HepG2 (cell line): ENCODE measurements at regions not wholly inside any gene's neighbourhood (a gene's known extent, or its start where the extent isn't known, plus 50 kb on each side); places are given as distances from the start of the nearest gene placed in this dataset.

Experiments
- ATAC-seq: fragments of 200-7000 bp; cut with Tn5 transposase; 3 replicates; pipeline ENCODE4 v1.9.1; 2020; ENCODE audit warnings: mild to moderate bottlenecking, moderate library complexity
- BruUV-seq: library from RNA; stranded (reverse); fragments of 400-500 nt; replicated peaks from 2 replicates; lab custom pipeline; 2021; lab: Mats Ljungman, UMichigan
- CTCF ChIA-PET: fragments of 300-600 bp; formaldehyde crosslinking; extraction: SDS; loops from one replicate; lab custom pipeline; 2021; ENCODE audit warnings: low total read pairs, inconsistent platforms, low intra/inter-chr PET ratio; lab: Yijun Ruan, JAX
- POLR2A ChIA-PET: fragments of 350-600 bp; sonication (Branson Sonifier 250); formaldehyde crosslinking; loops from one replicate; lab custom pipeline; 2020; ENCODE audit warnings: antibody characterized with exemption, inconsistent platforms; lab: Yijun Ruan, JAX
- DNase-seq: peaks from one replicate; pipeline ENCODE4 v3.0.0-alpha.2; 2015; ENCODE audit warnings: low spot score
- FAIRE-seq: peaks from 3 replicates; lab custom pipeline; 2011; peaks lifted over from hg19 to GRCh38; lab: Jason Lieb, UNC
- H2AFZ ChIP-seq: one replicate; pipeline ENCODE4 v1.6.1; 2011; ENCODE audit warnings: low read length, inconsistent platforms
- H3K27ac ChIP-seq: fragments of 300-600 bp; 3 replicates; pipeline ENCODE4 v1.8.0; 2011; ENCODE audit warnings: mixed run types, mild to moderate bottlenecking, mixed read lengths, low read length, inconsistent platforms; ENCODE audit not compliant: insufficient read depth; ENCODE audit errors: extremely low read length
- H3K27me3 ChIP-seq, 2 experiments: fragments of 200-600 bp in 1 of 2; 2 replicates in 1 of 2; 3 replicates in 1 of 2; pipeline versions ENCODE4 v1.6.0 to v1.8.0; 2011; ENCODE audit warnings: low read length in 2 of 2, mild to moderate bottlenecking in 2 of 2, moderate library complexity in 2 of 2, inconsistent platforms in 1 of 2; ENCODE audit not compliant: insufficient read depth in 2 of 2, control insufficient read depth in 1 of 2
- H3K36me3 ChIP-seq, 2 experiments: fragments of 200-600 bp in 1 of 2; replicated peaks in 1 of 2; 2 replicates in 1 of 2; 3 replicates in 1 of 2; pipeline versions ENCODE4 v1.5.1 to v1.8.0; 2011; ENCODE audit warnings: low read length in 2 of 2, inconsistent platforms in 1 of 2; ENCODE audit not compliant: insufficient read depth in 2 of 2, control insufficient read depth in 1 of 2
- H3K4me1 ChIP-seq: 2 replicates; pipeline ENCODE4 v1.5.1; 2012; ENCODE audit warnings: low read length, inconsistent platforms; ENCODE audit not compliant: insufficient read depth
- H3K4me2 ChIP-seq: 2 replicates; pipeline ENCODE4 v1.6.0; 2011; ENCODE audit warnings: low read depth, low read length, inconsistent platforms
- H3K4me3 ChIP-seq, 3 experiments: fragments of 200-600 bp in 1 of 3; sonication (generic), shearing (Covaris generic) in 1 of 3; replicated peaks in 1 of 3; 2 replicates each; pipeline ENCODE4 v1.5.1; 2011 to 2016; ENCODE audit warnings: low read length in 3 of 3, inconsistent platforms in 2 of 3, low read depth in 2 of 3, mild to moderate bottlenecking in 2 of 3, control low read depth in 1 of 3, mixed read lengths in 1 of 3; ENCODE audit not compliant: insufficient read depth in 1 of 3
- H3K79me2 ChIP-seq: one replicate; pipeline ENCODE4 v1.6.1; 2011; ENCODE audit warnings: low read length, inconsistent platforms; ENCODE audit not compliant: insufficient read depth
- H3K9ac ChIP-seq: 2 replicates; pipeline ENCODE4 v1.6.0; 2011; ENCODE audit warnings: mild to moderate bottlenecking, low read depth, low read length, inconsistent platforms; ENCODE audit not compliant: insufficient read depth
- H3K9me3 ChIP-seq: 2 replicates; pipeline ENCODE4 v1.5.1; 2012; ENCODE audit warnings: mild to moderate bottlenecking, low read length
- H4K20me1 ChIP-seq: 2 replicates; pipeline ENCODE4 v1.6.0; 2011; ENCODE audit warnings: inconsistent platforms, mild to moderate bottlenecking, low read length, moderate library complexity; ENCODE audit not compliant: insufficient read depth
- ETV6 ChIP-seq: sonication (generic); formaldehyde crosslinking; conservative IDR thresholded peaks from 2 replicates; pipeline ENCODE4 v1.4.0; 2020; ENCODE audit warnings: missing genetic modification reagents
- NFYB ChIP-seq: sonication (generic); formaldehyde crosslinking; IDR thresholded peaks from 2 replicates; pipeline ENCODE4 v1.4.0; 2020; ENCODE audit warnings: missing genetic modification reagents
- SIN3B ChIP-seq: fragments of 150-350 bp; IDR thresholded peaks from 2 replicates; pipeline ENCODE4 v1.6.1; 2014; ENCODE audit warnings: low read length
- TFDP2 ChIP-seq: sonication (generic); formaldehyde crosslinking; IDR thresholded peaks from 2 replicates; pipeline ENCODE4 v1.4.0; 2020; ENCODE audit warnings: missing genetic modification reagents
- ZBTB43 ChIP-seq: sonication (generic); formaldehyde crosslinking; conservative IDR thresholded peaks from 2 replicates; pipeline ENCODE4 v1.4.0; 2020; ENCODE audit warnings: missing genetic modification reagents
- ZNF777 ChIP-seq: sonication (generic); formaldehyde crosslinking; IDR thresholded peaks from 2 replicates; pipeline ENCODE4 v1.4.0; 2020; ENCODE audit warnings: missing genetic modification reagents
- ZSCAN25 ChIP-seq: sonication (generic); formaldehyde crosslinking; IDR thresholded peaks from 2 replicates; pipeline ENCODE4 v1.8.0; 2022; ENCODE audit warnings: mild to moderate bottlenecking, missing genetic modification reagents
- WGBS: methylation state at CpG from one replicate; pipeline ENCODE4 v1.1.6; 2017; ENCODE audit warnings: low lambda C conversion rate; 5-methylcytosine and 5-hydroxymethylcytosine counted together
- in situ Hi-C: cut with HindIII; loops from 2 replicates; pipeline ENCODE4 v1.10.0; 2017; ENCODE audit warnings: low pct_unique_long_range_greater_than_20kb; ENCODE audit not compliant: extremely low pct_ligation_motif_present
- intact Hi-C: fragments of 100-400 bp; cut with micrococcal nuclease; formaldehyde crosslinking; loops from one replicate; pipeline ENCODE4 v1.10.0; 2022; ENCODE audit not compliant: unreplicated experiment

- TF ChIP-seq ETV6 (CRISPR knock-in tag) (no peak), ZNF777 (CRISPR knock-in tag) (no peak), NFYB (CRISPR knock-in tag) (no peak), ZSCAN25 (CRISPR knock-in tag) (no peak), ZBTB43 (no peak), TFDP2 (CRISPR knock-in tag) (no peak), SIN3B (no peak)
- TF ChIP-seq, all 625 proteins: peak for 0
- intact Hi-C loops, result no loop called here
- H2AFZ ChIP-seq, result no peak overlapping the region
- peaks cover 13% of the 10 kb centered on the region for H3K9me3 ChIP-seq
- CTCF ChIA-PET, result no interaction called here
- H3K27ac ChIP-seq, result no peak overlapping the region
- H3K27me3 ChIP-seq, result no peaks in the 10 kb centered on the region
- no peaks in the 10 kb centered on the region for H3K79me2 ChIP-seq
- no peaks in the 10 kb centered on the region for H3K4me1 ChIP-seq
- POLR2A ChIA-PET, result no interaction called here
- FAIRE-seq, result no peak
- H3K9ac ChIP-seq, result no peak overlapping the region
- H3K36me3 ChIP-seq, result no peaks in the 10 kb centered on the region
- no peak overlapping the region for H3K4me2 ChIP-seq
- 28% methylated on average over 2 of the region's 2 CpGs for WGBS
- no peak overlapping the region for H3K4me3 ChIP-seq
- H4K20me1 ChIP-seq, result no peaks in the 10 kb centered on the region
- BruUV-seq, result no TSS peak
- in situ Hi-C loops, result no loop called here
- DNase-seq, result no peak
- no peak for ATAC-seq
These were observed 165.4 kb downstream of the SI start for GRCh38 chr3:164912916-164913315.
